Fibroblast of gingiva (primary cell): ENCODE measurements at regions not wholly inside any gene's neighbourhood (a gene's known extent, or its start where the extent isn't known, plus 50 kb on each side); places are given as distances from the start of the nearest gene placed in this dataset.

Source experiments
- DNase-seq: peaks from one replicate; pipeline ENCODE4 v3.0.0-alpha.2; 2011; ENCODE audit warnings: low read depth

DNA sequence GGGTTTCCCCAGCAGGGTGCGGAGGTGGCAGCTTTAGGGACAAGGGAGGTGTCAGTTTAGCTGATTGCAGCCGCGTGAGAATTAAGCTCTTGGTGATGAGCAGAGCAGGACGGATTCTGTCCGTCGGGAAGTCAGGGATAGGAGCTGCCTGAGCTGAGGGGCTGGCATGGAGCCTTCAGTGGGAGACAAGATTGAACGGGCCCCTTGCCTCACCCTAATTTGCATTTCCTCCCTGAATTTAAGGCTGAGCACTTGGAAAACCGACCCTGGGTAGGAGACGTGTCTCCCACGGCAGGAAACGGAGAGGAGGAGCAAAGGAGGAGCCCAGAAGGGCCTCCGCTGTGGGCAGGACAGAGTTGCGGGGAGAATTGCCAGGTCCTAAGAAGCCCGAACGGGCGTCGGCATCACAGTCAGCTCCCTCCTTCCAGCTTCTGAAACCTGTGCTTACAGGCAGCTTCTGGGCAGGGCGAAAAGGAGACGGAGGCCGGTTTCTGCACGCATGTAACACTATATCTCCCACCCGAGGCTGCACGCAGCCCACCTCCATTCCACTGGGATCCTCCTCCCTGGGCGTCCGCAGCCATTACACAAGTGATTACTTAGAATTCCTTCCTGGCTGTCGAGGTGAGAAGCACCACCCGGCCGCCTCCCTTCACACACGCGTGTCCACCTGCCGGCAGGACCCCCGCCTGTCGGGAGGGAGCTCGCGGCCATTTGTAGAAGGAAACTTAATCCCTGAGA is 345.8 kb downstream of the BRD1 start:
- DNase-seq: no peak

DNA sequence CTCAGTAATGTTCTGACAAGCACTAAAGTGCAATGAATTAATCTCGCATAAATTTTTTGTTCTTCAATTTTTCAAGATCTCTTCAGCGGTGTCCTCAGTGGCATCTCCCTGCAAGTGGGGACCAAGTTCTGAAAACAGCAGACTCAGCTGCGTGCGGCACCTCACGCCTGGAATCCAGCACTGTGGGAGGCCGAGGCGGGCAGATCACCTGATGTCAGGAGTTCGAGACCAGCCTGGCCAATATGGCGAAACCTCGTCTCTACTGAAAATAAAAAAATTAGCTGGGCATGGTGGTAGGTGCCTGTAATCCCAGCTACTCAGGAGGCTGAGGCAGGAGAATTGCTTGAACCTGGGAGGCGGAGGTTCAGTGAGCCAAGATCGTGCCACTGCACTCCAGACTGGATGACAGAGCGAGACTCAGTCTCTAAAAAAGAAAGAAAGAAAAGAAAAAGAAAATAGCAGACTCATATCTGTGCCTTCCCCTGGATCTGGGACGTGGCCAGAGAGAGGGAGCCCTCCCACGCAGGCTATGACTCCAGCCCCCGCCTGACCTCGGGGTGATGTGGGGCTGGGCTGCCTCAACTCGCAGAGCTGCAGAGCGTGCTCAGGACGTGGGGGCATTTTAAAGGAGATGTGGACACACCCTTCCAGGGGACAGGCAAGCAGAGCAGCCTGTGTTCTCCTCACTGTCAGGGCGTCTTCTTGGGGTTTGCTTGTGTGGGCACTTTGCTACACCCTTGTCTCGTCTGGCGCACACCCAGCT is 346.6 kb downstream of the BRD1 start:
- DNase-seq: no peak

DNA sequence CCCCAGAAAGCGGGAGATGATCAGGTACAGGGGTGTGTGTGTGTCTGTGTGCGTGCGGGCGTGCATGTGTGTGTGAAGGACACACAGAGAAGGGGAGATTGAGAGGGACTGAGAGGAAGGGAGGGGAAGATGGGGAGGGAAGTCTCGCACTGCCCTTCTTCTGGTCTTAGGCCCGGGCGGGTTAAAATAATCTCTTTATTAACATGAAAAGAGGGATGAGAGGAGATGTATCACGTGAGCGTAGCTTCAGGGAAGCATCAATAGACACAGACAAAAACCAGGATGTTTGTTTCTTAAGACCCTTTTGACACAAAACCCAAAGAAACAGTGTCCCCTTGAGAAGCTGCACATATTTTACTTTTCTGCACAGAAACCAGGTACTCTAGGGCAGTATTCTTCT is 347.3 kb downstream of the BRD1 start:
- no peak for DNase-seq

GRCh38 chr22:49479566-49479965 is 348.1 kb downstream of the BRD1 start:
- no peak for DNase-seq

- DNase-seq: no peak
Observed at GRCh38 chr22:49476800-49477400, 350.8 kb downstream of the BRD1 start.

- DNase-seq: no peak
Observed at GRCh38 chr22:49476176-49476575, 351.5 kb downstream of the BRD1 start.

- no peak for DNase-seq
Observed at GRCh38 chr22:49475253-49475652, 352.4 kb downstream of the BRD1 start.

DNA sequence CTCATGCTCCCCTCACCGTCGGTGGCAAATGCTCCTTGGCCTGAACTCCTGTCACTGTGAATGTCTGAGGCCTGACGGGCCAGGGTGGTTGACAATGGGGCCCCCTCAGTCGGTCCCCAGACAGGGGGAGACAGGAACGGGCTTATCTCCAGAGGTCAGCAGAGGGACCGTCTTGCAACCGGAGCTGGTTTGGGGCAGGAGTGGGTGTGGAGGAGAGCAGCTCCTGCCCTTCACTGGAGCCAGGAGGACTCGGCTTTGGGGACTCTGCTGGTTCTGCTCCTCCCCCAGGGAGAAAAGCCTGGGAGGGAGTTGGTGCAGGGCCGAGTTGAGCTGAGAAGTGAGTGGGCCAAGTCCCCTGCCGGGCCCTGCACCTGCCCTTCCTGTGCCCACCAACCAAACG is 354.4 kb downstream of the BRD1 start:
- DNase-seq: no peak

GRCh38 chr22:49470741-49471503 is 356.8 kb downstream of the BRD1 start:
- no peak for DNase-seq

GRCh38 chr22:49469896-49470740 is 357.6 kb downstream of the BRD1 start:
- DNase-seq: no peak

- no peak for DNase-seq
Observed at GRCh38 chr22:49468487-49469198, 359.0 kb downstream of the BRD1 start.

DNA sequence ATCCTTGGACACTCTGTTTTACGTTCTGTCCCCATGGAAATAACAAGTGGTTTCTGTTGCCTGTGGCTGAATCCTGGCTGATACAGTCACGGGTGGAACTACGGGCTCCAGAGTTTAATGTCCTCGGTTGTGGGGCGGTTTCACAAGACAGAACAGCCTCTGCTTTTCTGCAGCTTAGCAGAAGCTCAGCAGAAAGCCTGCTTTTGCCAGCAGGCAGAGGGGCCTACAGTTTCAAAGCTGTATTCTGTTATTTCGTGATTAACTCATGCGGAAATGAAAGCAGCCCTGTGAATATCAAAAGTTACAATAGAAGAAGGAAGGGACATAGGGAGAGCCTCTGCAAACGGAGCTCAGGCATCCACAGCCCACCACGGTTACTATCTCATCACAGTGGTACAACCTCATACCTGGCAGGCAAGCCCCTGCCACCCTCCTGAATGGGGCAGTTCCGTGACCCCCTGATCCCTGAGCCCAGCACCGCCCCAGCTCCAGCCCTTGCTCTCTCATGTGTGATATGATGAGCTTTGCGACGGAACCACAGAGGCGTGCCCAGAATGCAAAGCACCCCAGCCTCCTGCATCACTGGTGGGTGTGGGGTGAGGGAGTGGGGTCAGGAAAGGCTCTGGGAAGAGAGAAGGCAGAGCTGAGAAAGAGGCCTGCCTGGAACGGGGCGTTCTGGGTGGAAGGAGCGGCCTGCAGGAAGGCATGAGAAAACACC is 360.6 kb downstream of the BRD1 start:
- DNase-seq: no peak

GRCh38 chr22:49464037-49464436 is 363.6 kb downstream of the BRD1 start:
- DNase-seq: no peak

DNA sequence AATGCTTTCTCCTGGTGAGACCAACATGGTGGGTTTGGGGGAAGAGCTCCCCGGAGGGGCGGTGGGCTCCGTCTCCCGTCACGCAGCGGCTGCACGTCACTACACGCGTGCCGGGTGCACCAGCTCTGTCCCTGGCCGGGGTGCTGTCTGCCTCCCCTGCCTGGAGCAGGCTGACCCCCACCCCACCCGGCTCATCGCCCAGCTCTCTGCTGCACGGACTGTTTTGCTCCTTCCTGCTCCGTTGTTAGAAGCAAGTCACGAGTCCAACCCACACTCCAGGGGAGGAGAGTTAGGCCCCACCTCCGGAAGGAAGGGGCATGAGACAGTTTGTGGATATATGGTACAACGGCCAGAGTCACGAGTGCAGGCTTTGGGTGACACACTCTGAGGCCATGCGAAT is 364.9 kb downstream of the BRD1 start:
- no peak for DNase-seq

DNA sequence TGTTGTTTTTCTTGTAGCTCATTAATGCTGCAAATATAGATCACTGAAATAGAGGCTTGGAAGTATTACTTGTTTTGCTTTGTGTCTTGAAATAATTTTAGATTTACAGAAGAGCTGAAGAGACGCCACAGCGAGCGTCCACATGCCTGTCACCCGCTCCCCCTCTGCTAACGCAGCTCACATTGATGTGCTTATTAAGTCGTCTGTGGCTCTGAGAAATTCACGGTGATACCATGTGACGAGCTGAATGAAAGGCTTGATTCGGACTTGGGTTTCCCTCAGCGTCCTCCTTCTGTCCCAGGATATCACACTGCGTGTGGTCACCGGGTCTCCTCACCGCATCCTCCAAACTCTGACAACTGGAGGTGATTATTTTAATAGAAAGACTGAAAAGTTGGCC is 365.4 kb downstream of the BRD1 start:
- no peak for DNase-seq

- no peak for DNase-seq
Observed at GRCh38 chr22:49461674-49462073, 366.0 kb downstream of the BRD1 start.

DNA sequence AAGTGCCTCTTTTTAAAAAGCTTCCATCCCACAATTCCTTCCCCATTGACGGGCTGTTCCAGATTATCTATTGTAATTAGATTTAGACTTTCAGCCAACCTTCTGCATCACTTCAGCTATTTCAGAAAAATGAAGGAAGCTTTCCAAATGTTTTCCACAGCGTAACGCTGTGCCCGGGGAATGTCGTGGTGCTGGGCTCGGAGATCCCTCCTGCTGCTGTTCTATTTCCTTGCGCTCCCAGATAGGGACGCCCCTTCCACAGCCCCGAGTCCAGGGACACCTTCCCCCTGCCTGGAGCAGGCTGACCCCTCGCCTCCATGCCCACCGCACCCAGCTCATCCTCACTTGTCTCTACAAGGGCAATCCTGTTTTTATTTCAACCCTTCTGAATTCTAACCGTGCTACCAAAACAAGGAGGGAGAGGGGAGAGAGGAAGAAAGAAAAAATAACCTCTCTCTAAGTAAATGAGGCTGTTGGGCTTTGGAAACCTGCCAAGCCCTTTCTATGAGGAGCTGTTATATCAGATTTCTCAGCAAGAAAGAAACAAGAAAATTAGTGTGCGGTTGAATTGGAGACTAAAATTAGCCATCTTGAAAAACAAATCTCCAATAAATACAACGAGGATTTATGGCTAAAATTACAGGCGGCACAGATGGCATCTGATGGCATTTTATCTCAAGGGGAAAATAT is 366.9 kb downstream of the BRD1 start:
- no peak for DNase-seq

DNA sequence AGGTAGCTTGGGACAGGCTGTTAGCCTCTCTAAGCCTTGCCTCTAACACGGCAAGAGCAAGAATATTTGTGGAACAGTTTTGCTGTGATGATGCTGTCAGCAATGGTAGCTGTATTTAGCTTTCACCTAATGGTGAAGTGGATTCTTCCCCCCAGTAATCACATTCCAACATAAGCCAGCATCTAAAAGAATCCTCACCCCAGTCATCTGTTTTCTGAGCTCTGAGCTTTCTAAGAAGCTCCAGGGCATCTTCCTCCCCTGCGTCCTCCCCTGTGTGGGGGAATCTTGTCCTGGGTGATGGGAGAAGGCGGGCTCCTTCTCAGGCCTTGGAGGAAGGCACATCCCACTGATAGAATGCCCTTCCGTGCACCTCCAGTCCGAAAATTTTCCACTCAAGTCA is 367.6 kb downstream of the BRD1 start:
- DNase-seq: no peak

DNA sequence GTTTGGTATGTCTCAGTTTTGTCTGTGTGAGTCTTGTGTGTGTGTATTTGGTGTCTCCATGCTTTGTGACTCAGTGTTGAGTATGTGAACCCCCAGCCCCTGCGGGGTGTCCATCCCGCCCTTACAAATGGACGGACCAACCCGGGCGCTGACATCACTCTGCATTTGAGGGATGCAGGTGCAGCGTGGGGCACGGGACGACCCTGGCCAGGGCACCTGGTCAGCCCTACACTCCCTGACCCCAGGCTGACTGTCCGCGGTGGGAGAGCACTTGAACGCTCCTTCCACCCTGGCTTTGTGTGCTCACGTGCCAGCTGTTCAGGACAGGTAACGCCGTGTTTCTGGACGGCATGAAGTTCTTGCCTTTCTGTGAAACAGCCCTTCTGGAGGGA is 369.0 kb downstream of the BRD1 start:
- DNase-seq: no peak
